ENCODE measurements at regions not wholly inside any gene's neighbourhood (a gene's known extent, or its start where the extent isn't known, plus 50 kb on each side); places are given as distances from the start of the nearest gene placed in this dataset.

DNA sequence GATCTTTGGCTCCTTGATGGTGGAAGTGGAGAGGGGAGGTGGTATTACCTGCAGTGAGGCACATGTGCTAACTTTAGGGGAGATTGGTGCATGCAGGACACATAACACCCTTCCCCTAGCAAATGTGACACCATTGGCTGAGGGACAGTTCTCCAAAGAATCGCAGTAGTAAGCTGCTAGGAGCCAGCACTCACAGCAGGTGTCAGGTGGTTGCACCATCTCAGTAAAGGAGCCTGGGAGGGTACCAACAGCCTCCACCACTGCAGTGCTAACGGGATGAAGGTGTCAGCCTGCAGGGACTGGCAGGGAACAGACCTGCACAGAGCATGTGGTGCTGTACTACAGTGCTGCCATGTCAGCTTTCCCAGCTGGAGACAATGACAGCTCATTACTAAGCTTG lies 127.3 kb upstream of the PIEZO2 start:
- H3K4me1 ChIP-seq (ENCODE audit: insufficient read depth, low read length, severe bottlenecking), result no peaks in the 10 kb centered on the region
- 0 out of 2 replicates have a peak, but pooled peaks cover 3% of the 10 kb centered on the region for H3K27me3 ChIP-seq (ENCODE audit: insufficient read depth, low read length)
- no peaks in the 10 kb centered on the region for H3K9me2 ChIP-seq (ENCODE audit: low read depth, low read length)
- H4K20me1 ChIP-seq (ENCODE audit: insufficient read depth, low read length), result no peaks in the 10 kb centered on the region
- no peak overlapping the region for H3K4me2 ChIP-seq (ENCODE audit: low read length)
- no peak overlapping the region for H2AFZ ChIP-seq (ENCODE audit: low read length)
- TF ChIP-seq EZH2 (IDR thresholded peaks at IDR 0.05; ENCODE audit: borderline replicate concordance, low read length), result no peak
- H3K27ac ChIP-seq (ENCODE audit: low read depth, low read length, poor library complexity, severe bottlenecking), result no peak overlapping the region
- no peaks in the 10 kb centered on the region for H3F3A ChIP-seq (ENCODE audit: insufficient read depth, low read length)
- no peaks in the 10 kb centered on the region for H3K9me3 ChIP-seq (ENCODE audit: low read length)
- H3K79me2 ChIP-seq (ENCODE audit: insufficient read depth, low read length), result no peaks in the 10 kb centered on the region
- no peak overlapping the region for H3K9ac ChIP-seq (ENCODE audit: low read length)
- H3K4me3 ChIP-seq (ENCODE audit: low read depth, low read length, poor library complexity, severe bottlenecking), result no peak overlapping the region
- no peaks in the 10 kb centered on the region for H3K36me3 ChIP-seq (ENCODE audit: insufficient read depth, low read length)

DNA sequence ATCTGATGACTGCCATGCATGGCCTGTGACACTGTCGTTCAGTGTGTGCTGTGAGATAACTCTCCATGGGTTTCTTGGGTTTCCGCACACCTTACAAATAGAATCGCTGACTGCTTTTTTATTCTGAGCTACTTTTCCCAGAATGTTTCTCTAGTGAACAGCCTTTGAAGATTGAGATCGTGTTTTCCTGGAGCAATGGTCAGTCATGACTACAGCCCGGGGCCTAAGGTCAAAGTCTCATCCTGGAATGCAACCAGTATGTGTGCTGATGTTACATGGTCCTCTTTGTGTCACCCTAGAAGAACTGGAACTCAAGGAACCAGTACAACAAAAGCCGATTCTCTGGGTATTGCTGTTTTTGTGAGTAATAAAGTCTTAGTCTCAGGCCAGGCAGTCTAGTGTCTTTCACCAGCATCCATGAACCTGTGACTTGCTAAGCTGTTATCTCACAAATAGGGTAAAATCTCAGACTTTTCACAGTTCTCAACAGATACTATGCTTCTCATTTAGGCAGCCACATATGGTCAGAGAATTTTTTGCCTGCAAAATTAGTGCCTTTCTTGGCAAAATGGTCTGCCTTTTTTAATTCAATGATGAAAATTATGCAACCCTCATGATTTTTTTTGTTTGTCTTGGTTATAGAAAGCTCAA lies 124.9 kb upstream of the PIEZO2 start:
- TF ChIP-seq EZH2 (IDR thresholded peaks at IDR 0.05; ENCODE audit: borderline replicate concordance, low read length), result no peak
- TF ChIP-seq, protein P1, sequence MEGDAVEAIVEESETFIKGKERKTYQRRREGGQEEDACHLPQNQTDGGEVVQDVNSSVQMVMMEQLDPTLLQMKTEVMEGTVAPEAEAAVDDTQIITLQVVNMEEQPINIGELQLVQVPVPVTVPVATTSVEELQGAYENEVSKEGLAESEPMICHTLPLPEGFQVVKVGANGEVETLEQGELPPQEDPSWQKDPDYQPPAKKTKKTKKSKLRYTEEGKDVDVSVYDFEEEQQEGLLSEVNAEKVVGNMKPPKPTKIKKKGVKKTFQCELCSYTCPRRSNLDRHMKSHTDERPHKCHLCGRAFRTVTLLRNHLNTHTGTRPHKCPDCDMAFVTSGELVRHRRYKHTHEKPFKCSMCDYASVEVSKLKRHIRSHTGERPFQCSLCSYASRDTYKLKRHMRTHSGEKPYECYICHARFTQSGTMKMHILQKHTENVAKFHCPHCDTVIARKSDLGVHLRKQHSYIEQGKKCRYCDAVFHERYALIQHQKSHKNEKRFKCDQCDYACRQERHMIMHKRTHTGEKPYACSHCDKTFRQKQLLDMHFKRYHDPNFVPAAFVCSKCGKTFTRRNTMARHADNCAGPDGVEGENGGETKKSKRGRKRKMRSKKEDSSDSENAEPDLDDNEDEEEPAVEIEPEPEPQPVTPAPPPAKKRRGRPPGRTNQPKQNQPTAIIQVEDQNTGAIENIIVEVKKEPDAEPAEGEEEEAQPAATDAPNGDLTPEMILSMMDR (IDR thresholded peaks at IDR 0.05; ENCODE audit: low read length), result no peak
- no peaks in the 10 kb centered on the region for H3F3A ChIP-seq (ENCODE audit: insufficient read depth, low read length)
- no peak overlapping the region for H2AFZ ChIP-seq (ENCODE audit: low read length)
- H3K27ac ChIP-seq (ENCODE audit: low read depth, low read length, poor library complexity, severe bottlenecking), result no peak overlapping the region
- H3K27me3 ChIP-seq (ENCODE audit: insufficient read depth, low read length), result 0 out of 2 replicates have a peak, but pooled peaks cover 3% of the 10 kb centered on the region
- no peak overlapping the region for H3K4me3 ChIP-seq (ENCODE audit: low read depth, low read length, poor library complexity, severe bottlenecking)
- no peaks in the 10 kb centered on the region for H3K9me3 ChIP-seq (ENCODE audit: low read length)
- H3K4me2 ChIP-seq (ENCODE audit: low read length), result no peak overlapping the region
- no peaks in the 10 kb centered on the region for H3K9me2 ChIP-seq (ENCODE audit: low read depth, low read length)
- no peaks in the 10 kb centered on the region for H3K36me3 ChIP-seq (ENCODE audit: insufficient read depth, low read length)
- no peak overlapping the region for H3K9ac ChIP-seq (ENCODE audit: low read length)
- H4K20me1 ChIP-seq (ENCODE audit: insufficient read depth, low read length), result no peaks in the 10 kb centered on the region
- no peaks in the 10 kb centered on the region for H3K79me2 ChIP-seq (ENCODE audit: insufficient read depth, low read length)
- no peaks in the 10 kb centered on the region for H3K4me1 ChIP-seq (ENCODE audit: insufficient read depth, low read length, severe bottlenecking)

DNA sequence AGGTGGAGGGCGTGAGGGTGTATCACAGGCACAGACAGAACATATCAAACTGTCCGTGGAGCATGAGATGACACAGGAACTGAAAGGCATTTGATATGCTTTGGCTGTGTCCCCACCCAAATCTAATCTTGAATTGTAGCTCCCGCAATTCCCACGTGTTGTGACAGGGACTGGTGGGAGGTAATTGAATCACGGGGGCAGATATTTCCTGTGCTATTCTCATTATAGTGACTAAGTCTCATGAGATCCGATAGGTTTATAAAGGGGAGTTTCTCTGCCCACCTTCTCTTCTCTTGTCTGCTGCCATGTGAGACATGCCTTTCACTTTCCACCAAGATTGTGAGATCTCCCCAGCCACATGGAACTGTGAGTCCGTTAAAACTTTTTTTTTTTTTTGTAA lies 123.1 kb upstream of the PIEZO2 start:
- H3K79me2 ChIP-seq (ENCODE audit: insufficient read depth, low read length), result no peaks in the 10 kb centered on the region
- H3K4me1 ChIP-seq (ENCODE audit: insufficient read depth, low read length, severe bottlenecking), result no peaks in the 10 kb centered on the region
- H2AFZ ChIP-seq (ENCODE audit: low read length), result no peak overlapping the region
- H3K4me2 ChIP-seq (ENCODE audit: low read length), result no peak overlapping the region
- no peaks in the 10 kb centered on the region for H3K9me3 ChIP-seq (ENCODE audit: low read length)
- H3K36me3 ChIP-seq (ENCODE audit: insufficient read depth, low read length), result no peaks in the 10 kb centered on the region
- no peaks in the 10 kb centered on the region for H3K9me2 ChIP-seq (ENCODE audit: low read depth, low read length)
- H3K27me3 ChIP-seq (ENCODE audit: insufficient read depth, low read length), result 0 out of 2 replicates have a peak, but pooled peaks cover 3% of the 10 kb centered on the region
- no peaks in the 10 kb centered on the region for H4K20me1 ChIP-seq (ENCODE audit: insufficient read depth, low read length)
- TF ChIP-seq, protein P1 (IDR thresholded peaks at IDR 0.05; ENCODE audit: low read length), result no peak
- no peak for TF ChIP-seq EZH2 (IDR thresholded peaks at IDR 0.05; ENCODE audit: borderline replicate concordance, low read length)
- no peak overlapping the region for H3K4me3 ChIP-seq (ENCODE audit: low read depth, low read length, poor library complexity, severe bottlenecking)
- no peaks in the 10 kb centered on the region for H3F3A ChIP-seq (ENCODE audit: insufficient read depth, low read length)
- H3K27ac ChIP-seq (ENCODE audit: low read depth, low read length, poor library complexity, severe bottlenecking), result no peak overlapping the region
- no peak overlapping the region for H3K9ac ChIP-seq (ENCODE audit: low read length)

DNA sequence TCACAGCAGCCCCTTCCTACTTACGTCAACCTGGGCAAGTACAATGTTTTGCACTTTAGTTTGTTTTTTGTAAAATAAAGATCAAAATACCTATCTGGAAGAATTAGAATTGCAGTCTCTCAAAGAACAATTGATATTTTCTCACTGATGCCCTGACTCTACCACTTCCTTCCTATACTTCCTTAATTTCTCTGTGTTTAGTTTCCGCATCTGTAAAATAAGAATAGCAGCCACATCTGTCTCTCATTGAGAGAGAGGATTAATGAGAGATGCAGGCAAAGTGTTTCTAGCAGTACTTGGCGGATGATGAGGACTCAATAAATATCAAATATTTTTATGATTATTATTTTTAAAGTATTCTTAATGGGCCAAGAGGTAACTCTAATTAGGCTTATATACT lies 122.6 kb upstream of the PIEZO2 start:
- Histone ChIP-seq H3K4me2 (ENCODE audit: low read length) (no peak overlapping the region), H3K4me1 (ENCODE audit: insufficient read depth, low read length, severe bottlenecking) (no peaks in the 10 kb centered on the region), H3K27ac (ENCODE audit: low read depth, low read length, poor library complexity, severe bottlenecking) (no peak overlapping the region), H3K4me3 (ENCODE audit: low read depth, low read length, poor library complexity, severe bottlenecking) (no peak overlapping the region), H3F3A (ENCODE audit: insufficient read depth, low read length) (no peaks in the 10 kb centered on the region), H3K9ac (ENCODE audit: low read length) (no peak overlapping the region), H3K9me2 (ENCODE audit: low read depth, low read length) (no peaks in the 10 kb centered on the region), H4K20me1 (ENCODE audit: insufficient read depth, low read length) (no peaks in the 10 kb centered on the region), H3K27me3 (ENCODE audit: insufficient read depth, low read length) (0 out of 2 replicates have a peak, but pooled peaks cover 3% of the 10 kb centered on the region), H3K36me3 (ENCODE audit: insufficient read depth, low read length) (no peaks in the 10 kb centered on the region), H3K79me2 (ENCODE audit: insufficient read depth, low read length) (no peaks in the 10 kb centered on the region), H3K9me3 (ENCODE audit: low read length) (no peaks in the 10 kb centered on the region), H2AFZ (ENCODE audit: low read length) (no peak overlapping the region)
- no peak for TF ChIP-seq EZH2 (IDR thresholded peaks at IDR 0.05; ENCODE audit: borderline replicate concordance, low read length)
- TF ChIP-seq, protein P1 (IDR thresholded peaks at IDR 0.05; ENCODE audit: low read length), result no peak
